ENCODE measurements at regions not wholly inside any gene's neighbourhood (a gene's known extent, or its start where the extent isn't known, plus 50 kb on each side); places are given as distances from the start of the nearest gene placed in this dataset.

DNA sequence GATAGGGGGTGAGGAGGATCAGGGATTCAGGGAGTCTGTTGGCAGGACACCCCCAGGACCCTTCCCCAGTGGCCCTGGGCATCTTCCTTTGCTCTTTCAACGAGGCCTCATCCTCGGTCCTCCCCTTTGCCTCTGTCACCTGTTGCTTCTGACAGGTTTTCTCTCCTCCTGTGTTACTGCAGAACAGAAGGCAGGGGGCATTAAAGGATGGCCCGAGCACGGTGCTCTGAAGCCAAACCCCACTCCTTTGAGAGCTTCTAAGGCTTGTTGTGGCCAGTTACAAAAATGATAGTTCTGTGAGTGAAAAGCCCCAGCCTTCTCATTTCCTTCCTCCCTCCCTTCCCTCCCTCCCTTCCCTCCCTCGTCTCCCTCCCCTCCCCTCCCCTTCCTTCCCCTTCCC is 82.5 kb downstream of the THNSL2 start:
- TF ChIP-seq, protein P1, sequence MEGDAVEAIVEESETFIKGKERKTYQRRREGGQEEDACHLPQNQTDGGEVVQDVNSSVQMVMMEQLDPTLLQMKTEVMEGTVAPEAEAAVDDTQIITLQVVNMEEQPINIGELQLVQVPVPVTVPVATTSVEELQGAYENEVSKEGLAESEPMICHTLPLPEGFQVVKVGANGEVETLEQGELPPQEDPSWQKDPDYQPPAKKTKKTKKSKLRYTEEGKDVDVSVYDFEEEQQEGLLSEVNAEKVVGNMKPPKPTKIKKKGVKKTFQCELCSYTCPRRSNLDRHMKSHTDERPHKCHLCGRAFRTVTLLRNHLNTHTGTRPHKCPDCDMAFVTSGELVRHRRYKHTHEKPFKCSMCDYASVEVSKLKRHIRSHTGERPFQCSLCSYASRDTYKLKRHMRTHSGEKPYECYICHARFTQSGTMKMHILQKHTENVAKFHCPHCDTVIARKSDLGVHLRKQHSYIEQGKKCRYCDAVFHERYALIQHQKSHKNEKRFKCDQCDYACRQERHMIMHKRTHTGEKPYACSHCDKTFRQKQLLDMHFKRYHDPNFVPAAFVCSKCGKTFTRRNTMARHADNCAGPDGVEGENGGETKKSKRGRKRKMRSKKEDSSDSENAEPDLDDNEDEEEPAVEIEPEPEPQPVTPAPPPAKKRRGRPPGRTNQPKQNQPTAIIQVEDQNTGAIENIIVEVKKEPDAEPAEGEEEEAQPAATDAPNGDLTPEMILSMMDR (IDR thresholded peaks at IDR 0.05) = no peak
- no peak for TF ChIP-seq TCF7 (CRISPR knock-in tag; IDR thresholded peaks at IDR 0.05; ENCODE audit: low read depth)
- TF ChIP-seq, protein P2, sequence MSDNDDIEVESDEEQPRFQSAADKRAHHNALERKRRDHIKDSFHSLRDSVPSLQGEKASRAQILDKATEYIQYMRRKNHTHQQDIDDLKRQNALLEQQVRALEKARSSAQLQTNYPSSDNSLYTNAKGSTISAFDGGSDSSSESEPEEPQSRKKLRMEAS (CRISPR knock-in tag; IDR thresholded peaks at IDR 0.05) = no peak
- TF ChIP-seq, protein P3, sequence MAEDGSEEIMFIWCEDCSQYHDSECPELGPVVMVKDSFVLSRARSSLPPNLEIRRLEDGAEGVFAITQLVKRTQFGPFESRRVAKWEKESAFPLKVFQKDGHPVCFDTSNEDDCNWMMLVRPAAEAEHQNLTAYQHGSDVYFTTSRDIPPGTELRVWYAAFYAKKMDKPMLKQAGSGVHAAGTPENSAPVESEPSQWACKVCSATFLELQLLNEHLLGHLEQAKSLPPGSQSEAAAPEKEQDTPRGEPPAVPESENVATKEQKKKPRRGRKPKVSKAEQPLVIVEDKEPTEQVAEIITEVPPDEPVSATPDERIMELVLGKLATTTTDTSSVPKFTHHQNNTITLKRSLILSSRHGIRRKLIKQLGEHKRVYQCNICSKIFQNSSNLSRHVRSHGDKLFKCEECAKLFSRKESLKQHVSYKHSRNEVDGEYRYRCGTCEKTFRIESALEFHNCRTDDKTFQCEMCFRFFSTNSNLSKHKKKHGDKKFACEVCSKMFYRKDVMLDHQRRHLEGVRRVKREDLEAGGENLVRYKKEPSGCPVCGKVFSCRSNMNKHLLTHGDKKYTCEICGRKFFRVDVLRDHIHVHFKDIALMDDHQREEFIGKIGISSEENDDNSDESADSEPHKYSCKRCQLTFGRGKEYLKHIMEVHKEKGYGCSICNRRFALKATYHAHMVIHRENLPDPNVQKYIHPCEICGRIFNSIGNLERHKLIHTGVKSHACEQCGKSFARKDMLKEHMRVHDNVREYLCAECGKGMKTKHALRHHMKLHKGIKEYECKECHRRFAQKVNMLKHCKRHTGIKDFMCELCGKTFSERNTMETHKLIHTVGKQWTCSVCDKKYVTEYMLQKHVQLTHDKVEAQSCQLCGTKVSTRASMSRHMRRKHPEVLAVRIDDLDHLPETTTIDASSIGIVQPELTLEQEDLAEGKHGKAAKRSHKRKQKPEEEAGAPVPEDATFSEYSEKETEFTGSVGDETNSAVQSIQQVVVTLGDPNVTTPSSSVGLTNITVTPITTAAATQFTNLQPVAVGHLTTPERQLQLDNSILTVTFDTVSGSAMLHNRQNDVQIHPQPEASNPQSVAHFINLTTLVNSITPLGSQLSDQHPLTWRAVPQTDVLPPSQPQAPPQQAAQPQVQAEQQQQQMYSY (CRISPR knock-in tag; IDR thresholded peaks at IDR 0.05) = no peak
- TF ChIP-seq, protein P4, sequence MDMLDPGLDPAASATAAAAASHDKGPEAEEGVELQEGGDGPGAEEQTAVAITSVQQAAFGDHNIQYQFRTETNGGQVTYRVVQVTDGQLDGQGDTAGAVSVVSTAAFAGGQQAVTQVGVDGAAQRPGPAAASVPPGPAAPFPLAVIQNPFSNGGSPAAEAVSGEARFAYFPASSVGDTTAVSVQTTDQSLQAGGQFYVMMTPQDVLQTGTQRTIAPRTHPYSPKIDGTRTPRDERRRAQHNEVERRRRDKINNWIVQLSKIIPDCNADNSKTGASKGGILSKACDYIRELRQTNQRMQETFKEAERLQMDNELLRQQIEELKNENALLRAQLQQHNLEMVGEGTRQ (CRISPR knock-in tag; IDR thresholded peaks at IDR 0.05) = no peak
- TF ChIP-seq, protein P5, sequence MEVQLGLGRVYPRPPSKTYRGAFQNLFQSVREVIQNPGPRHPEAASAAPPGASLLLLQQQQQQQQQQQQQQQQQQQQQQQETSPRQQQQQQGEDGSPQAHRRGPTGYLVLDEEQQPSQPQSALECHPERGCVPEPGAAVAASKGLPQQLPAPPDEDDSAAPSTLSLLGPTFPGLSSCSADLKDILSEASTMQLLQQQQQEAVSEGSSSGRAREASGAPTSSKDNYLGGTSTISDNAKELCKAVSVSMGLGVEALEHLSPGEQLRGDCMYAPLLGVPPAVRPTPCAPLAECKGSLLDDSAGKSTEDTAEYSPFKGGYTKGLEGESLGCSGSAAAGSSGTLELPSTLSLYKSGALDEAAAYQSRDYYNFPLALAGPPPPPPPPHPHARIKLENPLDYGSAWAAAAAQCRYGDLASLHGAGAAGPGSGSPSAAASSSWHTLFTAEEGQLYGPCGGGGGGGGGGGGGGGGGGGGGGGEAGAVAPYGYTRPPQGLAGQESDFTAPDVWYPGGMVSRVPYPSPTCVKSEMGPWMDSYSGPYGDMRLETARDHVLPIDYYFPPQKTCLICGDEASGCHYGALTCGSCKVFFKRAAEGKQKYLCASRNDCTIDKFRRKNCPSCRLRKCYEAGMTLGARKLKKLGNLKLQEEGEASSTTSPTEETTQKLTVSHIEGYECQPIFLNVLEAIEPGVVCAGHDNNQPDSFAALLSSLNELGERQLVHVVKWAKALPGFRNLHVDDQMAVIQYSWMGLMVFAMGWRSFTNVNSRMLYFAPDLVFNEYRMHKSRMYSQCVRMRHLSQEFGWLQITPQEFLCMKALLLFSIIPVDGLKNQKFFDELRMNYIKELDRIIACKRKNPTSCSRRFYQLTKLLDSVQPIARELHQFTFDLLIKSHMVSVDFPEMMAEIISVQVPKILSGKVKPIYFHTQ (CRISPR knock-in tag; IDR thresholded peaks at IDR 0.05) = no peak
- TF ChIP-seq, protein P6, sequence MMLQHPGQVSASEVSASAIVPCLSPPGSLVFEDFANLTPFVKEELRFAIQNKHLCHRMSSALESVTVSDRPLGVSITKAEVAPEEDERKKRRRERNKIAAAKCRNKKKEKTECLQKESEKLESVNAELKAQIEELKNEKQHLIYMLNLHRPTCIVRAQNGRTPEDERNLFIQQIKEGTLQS (CRISPR knock-in tag; conservative IDR thresholded peaks at IDR 0.05) = no peak
- no peak for TF ChIP-seq GABPB1 (CRISPR knock-in tag; IDR thresholded peaks at IDR 0.05)
- TF ChIP-seq ZNF416 (CRISPR knock-in tag; IDR thresholded peaks at IDR 0.05) = no peak
- TF ChIP-seq JUN (CRISPR knock-in tag; IDR thresholded peaks at IDR 0.05) = no peak
- TF ChIP-seq, protein P7, sequence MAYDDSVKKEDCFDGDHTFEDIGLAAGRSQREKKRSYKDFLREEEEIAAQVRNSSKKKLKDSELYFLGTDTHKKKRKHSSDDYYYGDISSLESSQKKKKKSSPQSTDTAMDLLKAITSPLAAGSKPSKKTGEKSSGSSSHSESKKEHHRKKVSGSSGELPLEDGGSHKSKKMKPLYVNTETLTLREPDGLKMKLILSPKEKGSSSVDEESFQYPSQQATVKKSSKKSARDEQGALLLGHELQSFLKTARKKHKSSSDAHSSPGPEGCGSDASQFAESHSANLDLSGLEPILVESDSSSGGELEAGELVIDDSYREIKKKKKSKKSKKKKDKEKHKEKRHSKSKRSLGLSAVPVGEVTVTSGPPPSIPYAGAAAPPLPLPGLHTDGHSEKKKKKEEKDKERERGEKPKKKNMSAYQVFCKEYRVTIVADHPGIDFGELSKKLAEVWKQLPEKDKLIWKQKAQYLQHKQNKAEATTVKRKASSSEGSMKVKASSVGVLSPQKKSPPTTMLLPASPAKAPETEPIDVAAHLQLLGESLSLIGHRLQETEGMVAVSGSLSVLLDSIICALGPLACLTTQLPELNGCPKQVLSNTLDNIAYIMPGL (CRISPR knock-in tag; IDR thresholded peaks at IDR 0.05) = no peak
